Forelimb muscle (tissue), 1 donor: ENCODE measurements at regions not wholly inside any gene's neighbourhood (a gene's known extent, or its start where the extent isn't known, plus 50 kb on each side); places are given as distances from the start of the nearest gene placed in this dataset.
"Not testable (repeated sequence)": the region's sequence is repeated elsewhere in the genome, so short reads cannot be mapped to it uniquely, and the experiment has no call there.

Source experiments
- DNase-seq: peaks from one replicate; pipeline ENCODE4 v3.0.0-alpha.2; 2013; ENCODE audit warnings: low read depth

DNA sequence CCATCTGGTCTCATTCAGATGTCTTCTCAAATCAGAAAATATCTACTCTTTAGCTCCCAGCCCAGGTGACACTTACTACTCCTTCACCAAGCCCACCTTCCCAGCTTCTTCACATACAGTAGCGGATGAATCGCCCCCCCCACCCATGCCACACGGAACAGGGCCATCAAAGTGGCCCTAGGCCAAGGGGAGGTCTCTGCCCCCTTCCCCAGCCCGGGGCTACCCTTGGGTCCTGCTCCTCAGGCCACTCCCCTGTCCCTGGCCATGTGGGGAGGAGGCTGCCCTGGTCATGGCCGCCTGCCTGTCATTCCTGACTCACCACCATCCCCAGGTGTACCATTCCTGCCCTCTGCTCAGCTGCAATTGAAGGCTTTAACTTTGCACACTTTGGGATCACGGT lies 142.8 kb downstream of the NECTIN1 start:
- no peak for DNase-seq

GRCh38 chr11:119585043-119585781 lies 143.8 kb downstream of the NECTIN1 start:
- no peak for DNase-seq

GRCh38 chr11:119584193-119585042 lies 144.6 kb downstream of the NECTIN1 start:
- no peak for DNase-seq

DNA sequence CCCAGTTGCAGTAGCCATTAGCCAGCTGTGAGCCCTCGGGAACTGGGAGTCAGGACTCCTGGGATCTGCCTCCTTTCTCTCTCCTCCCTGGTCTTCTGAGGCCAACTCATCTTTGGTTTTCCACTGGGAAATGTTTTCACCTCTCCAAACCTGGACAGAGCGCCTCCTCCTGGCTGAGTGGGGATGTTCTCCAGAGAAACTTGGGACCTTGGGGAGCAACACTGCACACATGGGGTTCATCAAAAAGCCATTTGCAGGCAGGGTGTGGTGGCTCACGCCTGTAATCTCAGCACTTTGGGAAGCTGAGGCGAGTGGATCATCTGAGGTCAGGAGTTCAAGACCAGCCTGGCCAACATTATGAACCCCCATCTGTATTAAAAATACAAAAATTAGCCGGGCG lies 145.4 kb downstream of the NECTIN1 start:
- no peak for DNase-seq

- not testable (repeated sequence) for DNase-seq
These were observed 147.6 kb downstream of the NECTIN1 start for GRCh38 chr11:119581396-119581795.

DNA sequence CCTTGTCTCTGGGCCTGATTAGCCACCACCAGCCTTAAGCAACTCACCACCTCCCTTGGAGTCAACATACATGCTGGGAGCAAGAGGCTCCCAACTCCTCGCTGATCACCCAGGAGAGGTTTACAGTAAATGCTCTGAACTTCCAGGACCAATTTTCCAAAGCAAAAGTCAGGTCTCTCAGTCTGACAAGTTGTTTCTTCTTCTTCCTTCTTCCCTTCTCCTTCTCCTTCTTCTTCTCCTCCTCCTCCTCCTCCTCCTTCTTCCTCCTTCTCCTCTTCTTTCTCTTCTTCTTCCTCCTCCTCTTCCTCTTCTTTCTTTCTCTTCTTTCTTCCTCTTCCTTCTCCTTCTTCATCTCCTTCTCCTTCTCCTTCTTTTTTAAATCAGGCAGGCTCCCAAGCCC lies 148.2 kb downstream of the NECTIN1 start:
- no peak for DNase-seq

- DNase-seq = no peak
These were observed 148.9 kb downstream of the NECTIN1 start for GRCh38 chr11:119580081-119580480.

GRCh38 chr11:119578521-119579191 lies 150.3 kb downstream of the NECTIN1 start:
- DNase-seq = no peak

DNA sequence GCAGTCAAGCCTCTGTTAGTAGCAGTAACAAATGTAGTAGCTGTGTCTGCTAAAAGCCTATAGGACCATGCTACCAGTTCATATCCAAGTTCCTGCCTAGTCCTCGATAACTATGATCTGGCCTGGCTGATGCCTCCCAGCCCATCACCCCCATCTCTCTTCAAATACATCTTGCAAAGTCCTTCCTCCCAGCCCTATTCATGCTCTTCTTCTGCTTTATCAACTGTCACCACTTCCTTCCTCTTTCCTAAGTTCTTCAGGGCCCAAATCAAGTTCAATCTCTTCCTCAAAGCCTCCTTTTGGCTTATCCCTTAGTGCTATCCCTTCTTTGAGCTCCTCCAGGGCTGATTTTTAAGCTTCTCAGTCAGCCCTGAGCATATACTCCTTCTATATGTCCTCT lies 150.9 kb upstream of the THY1 start:
- no peak for DNase-seq

- DNase-seq = no peak
These were observed 149.8 kb upstream of the THY1 start for GRCh38 chr11:119572481-119573424.

DNA sequence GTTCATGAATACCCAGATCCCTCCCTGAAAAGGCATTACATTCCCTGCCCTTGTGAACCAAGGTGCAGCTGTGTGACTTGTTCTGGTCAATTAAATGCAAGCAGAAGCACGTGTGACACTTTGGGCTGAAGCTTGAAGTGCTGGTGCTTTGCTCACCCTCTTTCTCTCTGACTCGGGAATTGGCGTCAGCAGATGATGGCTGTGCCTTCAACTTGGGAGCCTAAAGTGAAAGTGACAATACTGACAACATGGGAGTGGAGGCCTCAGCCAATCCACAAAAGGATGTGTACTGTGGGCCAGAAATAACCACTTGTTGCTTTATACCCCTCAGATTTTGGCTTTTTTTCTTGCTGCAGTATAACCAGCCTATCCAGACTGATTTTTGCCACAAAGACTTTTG lies 148.3 kb upstream of the THY1 start:
- no peak for DNase-seq

DNA sequence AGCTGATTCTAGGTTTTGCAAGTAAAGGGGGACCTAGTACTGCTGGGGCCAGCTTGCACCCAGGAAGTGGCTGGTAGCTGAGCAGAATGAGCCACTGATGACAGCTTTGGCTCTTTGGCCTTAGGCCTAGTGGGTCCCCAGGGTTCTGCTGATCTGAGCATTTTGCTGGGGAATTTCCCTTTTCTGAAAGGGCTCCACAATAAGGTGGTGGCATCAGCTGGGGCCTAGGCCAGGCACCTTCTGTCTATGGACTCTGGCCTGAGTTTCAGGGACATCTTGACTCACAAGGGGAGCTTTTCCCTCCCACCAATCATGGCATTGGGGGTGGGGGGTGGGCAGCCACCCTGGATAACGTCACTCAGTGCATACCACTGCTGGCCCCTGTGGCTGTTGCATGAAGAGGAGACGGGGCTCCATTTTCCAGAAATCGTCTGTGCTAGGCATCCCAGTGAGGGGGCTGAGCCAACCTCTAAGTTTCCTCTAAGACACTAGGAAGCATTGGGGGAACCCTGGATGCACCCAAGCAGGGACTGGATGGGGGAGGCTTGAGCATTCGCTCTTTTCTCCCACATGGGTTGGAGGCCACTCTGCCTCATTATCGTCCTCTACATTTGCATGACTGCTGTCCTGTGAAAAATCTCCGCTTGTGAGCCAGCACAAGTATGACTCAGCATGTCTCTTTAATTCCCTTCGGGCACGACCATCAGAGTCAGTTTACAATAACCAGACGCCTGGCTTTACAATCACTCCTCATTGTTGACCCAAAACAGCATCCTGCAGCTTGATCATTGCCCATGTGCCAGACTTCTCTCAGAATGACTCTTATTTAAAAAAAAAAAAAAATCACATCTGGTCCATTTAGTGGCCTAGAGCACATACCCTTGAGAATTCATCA lies 145.0 kb upstream of the THY1 start:
- no peak for DNase-seq

- DNase-seq = no peak
These were observed 143.3 kb upstream of the THY1 start for GRCh38 chr11:119566319-119566718.

DNA sequence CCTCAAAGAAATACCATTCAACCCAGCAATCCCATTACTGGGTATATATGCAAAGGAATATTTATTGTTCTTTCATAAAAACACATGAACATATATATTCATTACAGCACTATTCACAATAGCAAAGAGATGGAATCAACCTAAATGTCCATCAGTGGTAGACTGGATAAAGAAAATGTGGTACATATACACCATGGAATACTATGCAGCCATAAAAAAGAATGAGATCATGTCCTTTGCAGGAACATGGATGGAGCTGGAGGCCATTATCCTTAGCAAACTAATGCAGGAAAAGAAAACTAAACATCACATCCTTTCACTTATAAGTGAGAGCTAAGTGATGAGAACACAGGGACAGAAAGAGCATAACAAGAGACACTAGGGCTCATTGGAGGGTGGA lies 142.7 kb upstream of the THY1 start:
- not testable (repeated sequence) for DNase-seq

DNA sequence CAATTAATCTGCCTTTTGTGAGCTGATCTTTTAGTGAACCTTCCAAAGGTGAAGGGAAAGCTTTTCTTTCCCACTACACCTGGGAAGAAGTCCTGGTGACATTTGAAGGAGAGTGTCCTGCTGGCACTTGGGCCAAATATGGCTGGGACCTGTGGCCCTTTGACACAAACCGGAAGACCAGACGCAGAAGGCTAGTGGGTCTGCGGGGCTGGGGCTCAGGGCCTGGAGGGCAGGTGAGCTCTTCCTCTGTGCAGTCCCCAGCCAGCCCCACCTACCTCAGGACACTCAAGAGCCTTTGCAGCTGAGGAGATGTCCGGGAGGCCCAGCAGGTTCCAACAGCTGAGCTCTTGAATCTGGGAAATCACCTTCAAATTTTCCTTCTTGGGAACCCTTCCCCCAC lies 138.0 kb upstream of the THY1 start:
- DNase-seq = no peak

DNA sequence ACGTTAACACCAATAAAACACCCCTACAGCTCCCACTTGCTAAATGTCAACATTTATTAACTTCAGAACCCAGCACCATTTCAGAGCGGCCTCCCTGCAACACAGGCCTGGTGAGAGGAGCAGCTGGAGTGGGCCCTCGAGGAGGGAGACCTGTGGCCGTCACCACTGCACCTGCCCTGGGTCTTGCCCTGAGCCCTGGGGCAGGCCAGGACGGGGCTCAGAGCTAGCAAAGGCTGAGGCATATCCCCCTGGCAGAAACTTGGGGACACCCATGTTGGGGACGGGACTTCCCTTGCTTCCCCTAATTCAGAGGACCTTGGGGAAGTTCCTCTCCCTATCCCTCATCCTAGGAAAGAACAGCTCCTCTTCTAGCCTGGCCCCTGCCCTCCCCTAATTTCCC lies 137.3 kb upstream of the THY1 start:
- no peak for DNase-seq

DNA sequence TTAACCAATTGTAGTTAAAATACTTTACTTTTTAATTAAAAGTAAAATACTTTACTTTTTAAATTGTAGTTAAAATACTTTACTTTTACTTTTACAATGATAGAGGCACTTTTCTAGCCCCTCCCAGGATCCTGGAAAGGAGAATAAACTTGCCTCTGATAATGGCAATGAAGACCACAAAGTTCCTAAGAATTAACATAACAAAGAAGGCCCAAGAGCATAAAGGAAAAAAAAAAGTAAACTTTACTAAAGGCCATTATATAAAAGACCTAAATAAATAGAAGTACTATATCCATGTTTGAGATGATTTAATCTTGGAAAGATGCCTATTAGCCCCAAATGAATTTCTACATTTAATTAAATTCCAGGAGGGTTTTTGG lies 129.1 kb upstream of the THY1 start:
- no peak for DNase-seq

- no peak for DNase-seq
These were observed 128.6 kb upstream of the THY1 start for GRCh38 chr11:119551420-119552105.

DNA sequence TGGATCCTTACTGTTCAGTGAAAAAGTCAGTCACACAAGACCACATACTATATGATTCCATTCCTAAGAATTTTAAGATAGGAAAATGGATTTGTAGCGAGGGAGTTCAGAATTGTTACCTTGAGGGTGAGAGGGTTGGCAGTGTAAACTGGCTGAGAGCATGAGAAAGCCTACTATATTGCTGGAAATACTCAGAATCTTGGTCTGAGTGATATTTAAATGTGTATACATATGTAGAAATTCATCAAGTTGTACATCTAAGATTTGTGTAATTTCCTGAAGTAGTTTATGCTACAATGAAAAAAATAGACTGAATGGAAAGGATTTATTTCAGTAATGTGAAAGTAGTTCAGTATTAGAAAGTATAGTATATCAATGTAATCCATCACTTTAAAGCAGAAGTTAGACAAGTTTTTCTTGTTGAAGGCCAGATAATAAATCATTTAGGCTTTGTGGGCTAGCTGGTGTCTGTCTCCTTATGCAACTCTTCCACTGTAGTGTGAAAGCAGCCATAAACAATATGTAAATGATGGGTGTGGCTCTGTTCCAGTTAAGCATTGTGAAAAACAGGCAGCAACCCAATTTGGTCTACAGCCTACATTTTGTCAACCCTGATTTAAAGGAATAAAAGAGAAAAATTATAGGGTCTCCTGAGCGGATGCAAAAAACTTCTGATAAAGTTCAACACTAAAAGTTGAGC lies 127.2 kb upstream of the THY1 start:
- no peak for DNase-seq
